Peyer's patch (tissue), 4 donors: ENCODE measurements at regions not wholly inside any gene's neighbourhood (a gene's known extent, or its start where the extent isn't known, plus 50 kb on each side); places are given as distances from the start of the nearest gene placed in this dataset.

ENCODE experiments used
- CTCF ChIP-seq, 6 experiments: fragments of 450-650 bp in 4 of 6; fragments of 200-600 bp in 2 of 6; sonication (generic) in 1 of 6; IDR thresholded peaks; one replicate each; pipeline ENCODE4 v1.5.1; 2017 to 2019; ENCODE audit warnings: antibody characterized with exemption in 6 of 6, mild to moderate bottlenecking in 3 of 6, moderate library complexity in 1 of 6
- POLR2A ChIP-seq, 2 donors: fragments of 450-650 bp; IDR thresholded peaks; one replicate each; pipeline ENCODE4 v1.5.1; 2017; ENCODE audit warnings: antibody characterized with exemption in 2 of 2, mild to moderate bottlenecking in 2 of 2, moderate library complexity in 2 of 2

- TF ChIP-seq CTCF (IDR thresholded peaks at IDR 0.05) (no peak), POLR2A (IDR thresholded peaks at IDR 0.05) (no peak)
Measured at GRCh38 chr7:156036153-156036552, 223.9 kb upstream of the SHH start.
